Endometrium (tissue), 2 donors: ENCODE measurements at regions not wholly inside any gene's neighbourhood (a gene's known extent, or its start where the extent isn't known, plus 50 kb on each side); places are given as distances from the start of the nearest gene placed in this dataset.

Experiments
- FAIRE-seq: peaks from 2 replicates; lab custom pipeline; 2012; peaks lifted over from hg19 to GRCh38; lab: Jason Lieb, UNC
- donor health status: control.
- donor health status: control.

DNA sequence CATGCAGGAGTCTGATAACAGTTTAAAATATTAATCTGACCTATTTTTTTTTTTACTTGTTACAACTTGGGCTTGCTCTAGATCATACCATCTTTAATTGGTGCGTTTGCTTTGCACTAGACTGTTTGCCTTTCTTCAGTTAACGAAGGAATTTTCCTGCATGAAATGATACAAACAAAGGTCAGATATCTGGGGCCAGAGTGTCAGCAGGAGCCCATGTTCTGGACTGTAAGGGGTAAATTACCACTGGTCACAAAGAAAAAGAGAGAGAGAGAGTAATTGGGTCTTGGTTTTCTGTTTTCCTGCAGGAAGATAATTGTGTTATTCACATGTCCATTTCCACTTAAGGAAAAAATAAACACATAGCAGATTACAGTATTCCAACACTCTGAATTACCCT lies 399.4 kb upstream of the MARCKS start:
- FAIRE-seq: no peak

GRCh38 chr6:113458368-113459010 lies 398.7 kb upstream of the MARCKS start:
- peak; percentile 93 for FAIRE-seq

DNA sequence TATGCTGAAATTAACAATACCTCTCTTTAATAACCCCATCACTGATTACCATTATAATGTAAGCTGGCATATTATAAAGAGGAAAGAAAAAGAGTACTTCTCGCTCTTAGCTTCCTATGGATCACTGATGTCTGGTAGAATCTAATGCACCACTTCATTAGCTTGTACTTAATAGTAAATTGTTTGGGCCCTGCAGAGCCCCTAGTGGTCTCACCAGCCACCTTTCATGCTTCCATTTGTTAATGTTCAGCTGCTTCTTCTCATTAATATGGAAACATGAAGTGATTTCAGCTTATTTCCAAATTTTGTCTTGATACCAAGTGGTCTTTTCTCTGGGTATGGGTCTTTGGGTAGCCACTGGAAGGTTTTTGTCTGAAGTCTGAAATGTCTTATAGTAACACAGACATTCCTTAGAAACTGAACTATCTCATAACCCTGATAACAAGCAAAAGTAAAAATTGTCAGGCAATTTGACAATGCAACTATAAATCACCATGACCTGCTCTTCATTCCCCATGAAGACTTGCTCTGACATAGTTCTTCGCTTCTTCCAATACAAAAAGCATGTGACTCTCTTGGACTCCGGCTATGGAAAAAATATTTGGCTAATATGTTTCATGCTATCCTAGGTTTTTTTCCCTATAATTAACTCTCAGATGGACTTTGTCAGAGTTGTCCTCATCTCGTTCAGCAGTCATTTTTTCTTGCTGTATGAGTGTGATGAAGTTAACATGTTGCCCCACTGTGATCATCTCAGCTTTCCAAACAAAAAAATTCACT lies 395.8 kb upstream of the MARCKS start:
- FAIRE-seq: no peak

DNA sequence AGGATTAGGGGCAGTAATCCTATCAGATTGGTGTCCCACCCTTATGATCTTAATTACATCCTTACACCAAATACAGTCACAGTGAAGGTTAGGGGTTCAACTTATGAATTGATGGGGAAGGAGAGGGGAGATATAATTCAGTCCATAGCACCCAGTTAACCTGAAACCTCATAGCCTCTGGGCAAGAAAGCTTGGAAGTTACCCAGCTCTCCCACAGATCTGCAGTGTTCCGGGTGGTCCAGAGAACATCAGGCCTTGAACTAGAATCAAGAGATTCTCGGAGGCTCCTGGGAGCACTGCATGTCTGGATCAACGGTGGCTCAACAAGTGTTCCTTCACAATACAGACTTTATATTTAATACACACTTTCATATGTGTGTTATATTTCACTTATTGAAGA lies 392.6 kb upstream of the MARCKS start:
- no peak for FAIRE-seq

DNA sequence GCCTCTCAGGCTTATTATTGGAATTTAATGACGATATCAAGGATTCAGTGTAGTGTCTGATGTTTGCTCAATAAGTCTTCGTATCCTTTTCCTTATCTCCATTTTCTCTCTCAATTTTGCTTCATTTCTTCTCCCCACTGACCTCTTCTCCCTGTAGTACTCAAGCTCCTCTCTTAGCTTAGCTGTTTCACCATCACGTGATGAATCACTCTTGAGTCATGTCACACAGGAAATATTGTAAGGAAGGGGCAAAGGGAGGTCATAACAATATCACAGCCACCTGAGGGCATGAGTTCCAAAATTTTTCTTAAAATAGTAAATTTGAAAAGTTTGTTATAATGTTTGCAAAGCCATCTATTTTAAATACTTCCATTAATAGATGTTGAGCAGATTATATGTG lies 392.2 kb upstream of the MARCKS start:
- no peak for FAIRE-seq

- FAIRE-seq: no peak
These were observed 390.6 kb upstream of the MARCKS start for GRCh38 chr6:113466526-113466925.

DNA sequence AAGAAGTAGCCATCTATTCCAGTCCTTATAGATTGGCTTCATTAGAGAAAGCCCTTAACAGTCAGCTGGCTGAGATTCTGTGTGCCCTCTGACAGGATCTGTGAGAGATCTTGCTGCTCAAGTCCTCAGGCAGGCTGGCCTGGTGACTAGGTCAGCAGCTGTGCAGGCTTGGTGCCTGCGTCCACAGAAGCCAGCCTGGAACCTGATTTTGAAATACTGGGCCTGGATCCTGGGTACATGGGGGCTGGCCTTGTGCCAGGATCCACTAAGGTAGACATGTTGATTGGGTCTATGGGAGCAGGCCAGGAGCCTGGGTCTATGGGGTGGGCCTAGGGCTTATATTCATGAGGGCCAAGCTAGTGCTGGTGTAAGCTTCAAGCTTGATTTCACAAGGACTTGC lies 381.8 kb upstream of the MARCKS start:
- FAIRE-seq: no peak

- no peak for FAIRE-seq
These were observed 380.0 kb upstream of the MARCKS start for GRCh38 chr6:113476937-113477839.

GRCh38 chr6:113480616-113481015 lies 376.5 kb upstream of the MARCKS start:
- FAIRE-seq: no peak

- FAIRE-seq: no peak
These were observed 375.7 kb upstream of the MARCKS start for GRCh38 chr6:113481458-113481857.

- no peak for FAIRE-seq
These were observed 375.2 kb upstream of the MARCKS start for GRCh38 chr6:113481910-113482309.

- no peak for FAIRE-seq
These were observed 374.4 kb upstream of the MARCKS start for GRCh38 chr6:113482771-113483170.

DNA sequence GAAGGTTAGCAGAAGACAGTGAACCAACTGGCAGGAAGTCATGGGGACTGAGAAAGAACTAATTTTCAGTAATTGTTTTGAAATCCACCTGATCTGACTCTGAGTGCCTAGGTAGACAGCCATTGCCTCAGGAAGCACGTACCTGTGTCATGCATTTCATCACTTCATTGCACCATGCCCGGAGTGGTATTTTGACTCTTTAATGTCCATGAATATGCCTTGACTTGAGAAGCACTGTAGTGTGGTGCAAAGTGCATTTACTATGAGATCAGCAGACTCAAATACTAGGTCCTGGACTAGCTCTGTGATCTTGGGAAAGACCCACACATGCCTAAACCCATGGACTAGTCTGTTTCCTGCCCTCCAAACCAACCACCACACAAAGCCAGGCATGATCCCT lies 370.9 kb upstream of the MARCKS start:
- FAIRE-seq: no peak

DNA sequence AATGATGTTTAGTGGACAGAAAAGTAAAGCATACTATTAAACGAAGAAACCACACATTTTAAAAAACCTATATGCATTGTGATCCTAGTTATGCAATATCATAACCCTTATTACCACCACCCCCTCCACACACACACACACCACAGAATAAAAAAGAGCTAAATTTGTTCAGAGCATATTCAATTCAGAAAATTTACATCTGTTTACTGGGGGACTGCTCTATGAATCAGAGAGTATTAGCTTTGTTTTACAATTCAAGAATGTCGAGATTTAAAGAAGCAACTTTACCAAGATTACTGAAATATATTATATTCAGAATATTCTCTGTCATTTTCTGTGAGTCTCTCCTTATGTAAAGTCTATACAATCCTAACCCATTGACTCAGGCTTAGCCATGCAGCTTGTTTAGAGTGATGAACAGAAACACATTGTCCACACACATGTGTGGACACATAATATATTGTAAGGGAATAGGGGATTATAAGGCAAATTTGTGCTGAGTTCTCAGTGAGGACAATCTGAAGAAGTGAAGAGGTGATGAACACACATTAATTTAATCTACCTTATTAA lies 369.6 kb upstream of the MARCKS start:
- no peak for FAIRE-seq

GRCh38 chr6:113488061-113488460 lies 369.1 kb upstream of the MARCKS start:
- FAIRE-seq: no peak

DNA sequence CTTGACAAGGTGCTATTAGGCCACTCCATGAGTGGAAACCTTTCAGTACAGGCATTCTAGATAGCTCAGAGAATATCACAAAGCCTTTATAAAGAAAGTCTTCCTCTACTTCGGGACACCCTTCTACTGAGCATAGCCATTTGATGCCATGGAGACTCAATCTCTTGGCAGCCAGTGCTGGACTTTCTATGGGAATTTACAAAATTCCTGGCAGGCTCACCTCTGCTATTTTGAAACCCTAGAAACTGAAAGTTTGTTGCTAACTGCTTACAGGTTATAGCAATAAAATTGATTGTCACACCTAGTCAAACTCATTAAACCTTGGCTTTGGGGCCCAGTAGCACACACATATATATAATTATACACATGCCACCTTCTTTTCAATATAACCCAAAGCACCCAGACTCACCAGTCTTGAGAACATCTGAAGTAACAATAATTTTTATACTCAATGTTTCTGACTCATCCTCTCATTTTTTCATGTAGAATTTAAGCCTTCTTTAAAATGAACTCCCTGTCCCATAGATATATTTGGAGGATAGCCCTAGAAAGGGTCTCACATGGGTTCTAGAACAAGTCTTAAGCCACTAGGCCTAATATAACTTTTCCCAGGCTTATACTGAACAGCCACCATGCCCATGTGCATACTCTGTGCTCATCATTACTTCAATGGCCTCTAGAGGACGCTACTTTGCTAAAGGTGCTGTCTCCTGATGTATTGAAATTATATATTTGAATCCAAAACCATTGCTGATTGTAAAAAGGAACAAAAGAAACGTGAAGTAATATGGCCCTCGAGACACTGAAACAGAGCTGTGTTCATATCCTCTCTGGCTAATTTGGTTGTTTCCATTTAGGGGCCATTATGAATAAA lies 368.1 kb upstream of the MARCKS start:
- FAIRE-seq: no peak

DNA sequence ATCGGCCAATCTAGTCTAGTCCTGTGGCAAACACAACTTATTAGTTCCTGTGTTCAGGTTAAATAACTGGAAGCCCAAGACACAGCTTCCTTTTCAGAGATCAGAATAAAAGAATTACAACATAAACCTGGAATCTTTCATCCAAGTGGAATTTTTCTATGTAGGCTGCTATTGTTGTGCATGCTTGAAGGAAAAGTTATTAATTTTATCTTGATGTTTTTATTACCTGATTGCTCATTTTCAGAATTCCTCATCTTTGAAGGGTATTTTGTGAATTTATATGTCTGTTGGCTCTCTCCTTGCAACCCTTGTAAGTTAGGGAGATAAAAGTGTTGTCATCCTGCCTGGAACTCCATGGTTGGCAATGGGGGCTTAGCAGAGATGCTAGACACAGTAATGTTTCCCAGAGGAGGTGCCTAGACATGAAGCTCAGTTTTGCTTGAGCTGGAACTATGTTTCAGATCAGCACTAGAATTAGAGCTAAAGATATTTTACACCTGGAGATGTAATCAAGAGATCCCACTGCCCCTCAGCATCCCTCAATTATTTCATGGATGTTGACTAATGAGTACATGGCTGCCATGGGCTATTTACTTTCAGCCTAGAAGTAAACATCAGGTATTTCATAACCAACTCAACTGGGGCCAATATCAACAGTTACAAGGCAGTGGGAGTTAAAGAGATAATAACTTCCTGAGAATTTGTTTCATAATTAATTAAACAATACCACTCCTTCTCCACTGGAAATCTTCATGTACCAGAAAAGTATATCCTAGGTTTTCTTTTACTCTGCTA lies 367.0 kb upstream of the MARCKS start:
- no peak for FAIRE-seq

- FAIRE-seq: no peak
These were observed 365.8 kb upstream of the MARCKS start for GRCh38 chr6:113491376-113491775.

- FAIRE-seq: no peak
These were observed 363.2 kb upstream of the MARCKS start for GRCh38 chr6:113493991-113494390.

- FAIRE-seq: no peak
These were observed 361.6 kb upstream of the MARCKS start for GRCh38 chr6:113495521-113495920.

DNA sequence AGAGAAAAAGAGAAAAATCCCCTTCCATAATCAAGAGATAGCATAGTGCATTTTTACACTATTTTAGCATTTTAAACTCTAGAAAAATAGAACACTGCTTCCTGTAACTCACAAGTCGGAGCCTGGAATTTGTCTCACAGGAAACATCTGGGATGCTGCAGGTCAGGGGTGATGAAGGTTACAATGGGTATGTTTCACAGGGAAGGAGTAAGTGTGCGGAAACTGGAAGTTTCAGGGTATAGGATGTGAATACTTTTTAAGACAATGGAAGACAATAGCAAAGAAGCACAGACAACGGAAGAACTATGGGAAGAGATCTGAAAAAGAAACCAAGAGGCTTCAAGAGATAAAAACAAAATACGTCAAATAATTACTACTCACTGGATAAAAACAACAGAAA lies 361.0 kb upstream of the MARCKS start:
- FAIRE-seq: no peak
